Stimulated activated CD4-positive, alpha-beta T cell treated with anti-CD3 and anti-CD28 coated beads, TNF-alpha, amount 100 ng/mL, for 4 hours (primary cell): ENCODE measurements at regions not wholly inside any gene's neighbourhood (a gene's known extent, or its start where the extent isn't known, plus 50 kb on each side); places are given as distances from the start of the nearest gene placed in this dataset.

Experiments used
- DNase-seq, 3 experiments: peaks; one replicate each; pipeline ENCODE4 v3.0.0-alpha.2; 2020; ENCODE audit warnings: low read depth in 3 of 3

GRCh38 chr14:22337938-22338337 is 251.1 kb downstream of the DAD1 start:
- no peak for DNase-seq

GRCh38 chr14:22337521-22337920 is 251.5 kb downstream of the DAD1 start:
- DNase-seq, result no peak

GRCh38 chr14:22336031-22336430 is 253.0 kb downstream of the DAD1 start:
- DNase-seq, result no peak

GRCh38 chr14:22334627-22335026 is 254.4 kb downstream of the DAD1 start:
- no peak for DNase-seq

- DNase-seq, result no peak
Measured at GRCh38 chr14:22334275-22334577, 254.8 kb downstream of the DAD1 start.

GRCh38 chr14:22333422-22334274 is 255.4 kb downstream of the DAD1 start:
- no peak for DNase-seq

- no peak for DNase-seq
Measured at GRCh38 chr14:22332686-22333421, 256.2 kb downstream of the DAD1 start.

- DNase-seq, result no peak
Measured at GRCh38 chr14:22329371-22329770, 259.7 kb downstream of the DAD1 start.

- DNase-seq, result no peak
Measured at GRCh38 chr14:22325676-22326400, 263.2 kb downstream of the DAD1 start.

DNA sequence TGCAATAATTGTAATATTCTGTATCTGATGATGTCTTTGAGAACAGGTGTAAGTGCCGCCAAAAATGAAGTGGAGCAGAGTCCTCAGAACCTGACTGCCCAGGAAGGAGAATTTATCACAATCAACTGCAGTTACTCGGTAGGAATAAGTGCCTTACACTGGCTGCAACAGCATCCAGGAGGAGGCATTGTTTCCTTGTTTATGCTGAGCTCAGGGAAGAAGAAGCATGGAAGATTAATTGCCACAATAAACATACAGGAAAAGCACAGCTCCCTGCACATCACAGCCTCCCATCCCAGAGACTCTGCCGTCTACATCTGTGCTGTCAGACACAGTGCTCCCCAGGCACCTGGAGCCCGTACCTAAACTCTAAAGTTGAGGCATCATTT is 268.7 kb downstream of the DAD1 start:
- DNase-seq, result no peak

DNA sequence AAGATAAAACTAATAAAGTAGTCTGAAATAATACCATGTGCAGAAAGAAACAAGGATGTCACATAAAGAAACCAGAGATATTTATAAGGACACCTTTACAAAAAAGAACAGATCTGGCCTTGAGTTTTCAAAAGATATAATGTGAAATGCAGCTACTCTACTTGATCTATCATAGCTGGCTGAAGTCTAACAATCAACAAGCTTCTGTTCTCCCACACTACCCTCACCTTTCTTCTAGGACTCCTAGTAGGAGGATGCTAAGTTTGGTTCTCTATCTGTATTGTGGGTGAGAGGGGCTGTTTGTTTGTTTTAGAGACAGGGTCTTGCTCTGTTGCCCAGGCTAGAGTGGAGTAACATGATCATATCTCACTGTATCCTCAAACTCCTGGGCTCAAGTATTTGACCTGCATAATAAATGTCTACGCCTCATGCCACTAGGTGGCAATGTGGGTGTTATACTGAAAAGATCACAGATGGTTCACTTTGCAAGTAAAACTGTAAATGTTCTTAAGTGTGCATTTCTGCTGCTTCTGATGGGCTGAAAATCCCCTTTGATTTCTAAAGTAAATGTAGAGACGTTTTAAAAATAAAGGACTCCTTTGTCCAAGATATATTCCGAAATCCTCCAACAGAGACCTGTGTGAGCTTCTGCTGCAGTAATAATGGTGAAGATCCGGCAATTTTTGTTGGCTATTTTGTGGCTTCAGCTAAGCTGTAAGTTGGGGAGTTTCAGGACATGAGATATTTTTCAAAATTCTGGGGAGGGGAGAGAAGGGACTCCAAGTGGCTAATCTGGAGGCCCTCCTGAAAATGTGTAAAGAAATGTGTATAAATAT is 269.3 kb downstream of the DAD1 start:
- no peak for DNase-seq

DNA sequence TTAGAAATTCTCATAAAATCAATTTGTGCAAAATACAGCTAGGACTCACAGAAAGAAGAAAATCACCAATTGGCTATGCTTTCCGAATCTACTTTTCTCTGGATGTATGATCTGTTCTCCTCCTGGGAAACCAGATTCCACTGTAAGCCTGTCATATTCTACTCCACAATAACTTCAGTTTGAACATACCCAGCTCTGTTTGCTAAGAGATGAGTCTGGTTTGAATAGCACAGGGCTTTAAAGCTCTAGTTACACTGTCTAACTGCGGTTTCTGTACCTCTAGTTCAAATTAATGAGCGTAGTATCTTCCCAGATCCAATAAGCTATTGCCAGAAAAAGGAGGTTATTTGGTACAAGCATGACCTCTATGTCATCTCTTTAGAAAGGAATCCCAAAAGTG is 270.1 kb downstream of the DAD1 start:
- DNase-seq, result no peak

GRCh38 chr14:22316473-22316872 is 272.6 kb downstream of the DAD1 start:
- no peak for DNase-seq

DNA sequence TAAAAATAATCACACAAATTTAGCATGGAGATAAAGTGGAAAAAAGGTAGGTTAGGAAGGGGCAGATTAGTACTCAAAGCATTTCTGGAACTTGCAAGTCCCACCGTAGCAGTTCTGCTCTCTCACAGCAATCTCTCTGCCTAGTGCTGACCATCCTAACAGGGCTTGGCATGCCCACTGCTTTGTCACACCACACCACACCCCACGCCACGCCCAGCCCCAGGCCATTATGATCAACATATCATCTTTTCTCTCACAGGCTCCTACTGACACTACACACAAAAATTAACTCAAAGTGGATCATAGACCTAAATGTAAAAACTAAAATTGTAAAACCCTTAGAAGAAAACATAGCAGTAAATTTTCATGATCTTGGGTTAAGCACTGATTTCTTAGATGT is 273.7 kb downstream of the DAD1 start:
- no peak for DNase-seq

- no peak for DNase-seq
Measured at GRCh38 chr14:22314183-22314820, 274.7 kb downstream of the DAD1 start.

DNA sequence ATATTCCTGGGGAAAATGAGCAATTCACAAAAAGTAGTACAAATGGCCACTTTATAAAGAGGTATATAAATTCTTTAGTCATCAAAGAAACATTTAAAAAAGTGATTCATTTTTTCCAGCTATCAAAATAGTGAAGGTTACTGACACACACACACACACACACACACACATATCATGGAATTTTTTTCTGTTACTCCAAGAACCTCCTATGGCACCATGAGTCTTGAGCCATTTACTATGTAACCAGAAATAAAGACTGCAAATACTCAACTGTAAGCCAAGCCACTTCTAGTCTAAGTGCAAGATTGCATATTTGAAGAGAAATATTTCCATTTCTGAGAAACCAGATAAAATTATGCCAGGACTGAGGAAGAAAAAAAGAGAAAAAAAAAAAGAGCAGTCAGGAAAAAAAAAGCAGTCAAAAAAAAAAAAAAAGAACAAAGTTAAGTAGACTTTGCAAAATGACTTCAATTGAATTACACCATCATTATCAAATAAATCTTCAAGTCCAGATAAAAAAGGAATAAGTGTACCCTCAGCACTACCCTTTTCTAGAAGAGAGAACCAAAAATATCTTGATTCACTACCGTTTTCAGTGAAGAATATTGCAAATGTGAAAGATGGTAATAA is 275.7 kb downstream of the DAD1 start:
- no peak for DNase-seq

- DNase-seq, result no peak
Measured at GRCh38 chr14:22311636-22312035, 277.4 kb downstream of the DAD1 start.

DNA sequence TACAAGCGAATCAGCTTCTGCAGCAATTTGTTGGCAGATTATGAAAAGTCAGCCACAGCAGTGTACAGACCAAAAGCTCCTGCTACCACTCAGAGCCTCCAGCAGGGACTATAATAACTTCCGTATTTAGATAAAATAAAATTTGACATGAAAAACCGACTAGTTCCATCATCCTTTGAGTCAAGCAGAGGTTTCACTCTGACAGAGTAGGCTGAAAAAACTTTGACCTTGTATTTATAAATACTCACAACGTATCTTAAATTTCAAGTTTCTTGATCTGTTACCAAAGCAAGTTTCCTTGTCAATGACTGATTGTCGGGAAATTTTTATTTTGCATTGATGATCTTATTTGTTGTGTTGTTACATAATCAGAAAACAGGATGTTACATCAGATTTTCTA is 283.4 kb downstream of the DAD1 start:
- no peak for DNase-seq

DNA sequence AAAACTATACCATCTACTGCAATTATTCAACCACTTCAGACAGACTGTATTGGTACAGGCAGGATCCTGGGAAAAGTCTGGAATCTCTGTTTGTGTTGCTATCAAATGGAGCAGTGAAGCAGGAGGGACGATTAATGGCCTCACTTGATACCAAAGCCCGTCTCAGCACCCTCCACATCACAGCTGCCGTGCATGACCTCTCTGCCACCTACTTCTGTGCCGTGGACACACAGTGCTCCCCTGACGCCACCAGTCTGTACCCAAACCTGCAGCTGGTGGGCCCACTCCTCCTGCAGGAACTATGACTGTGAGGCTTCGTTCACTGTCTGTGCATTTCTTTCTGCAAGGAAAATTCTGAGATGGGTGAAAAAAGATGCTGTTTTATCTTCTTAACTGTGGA is 284.7 kb downstream of the DAD1 start:
- DNase-seq, result no peak

GRCh38 chr14:22303589-22304195 is 285.3 kb downstream of the DAD1 start:
- DNase-seq, result no peak
